ENCODE measurements at regions not wholly inside any gene's neighbourhood (a gene's known extent, or its start where the extent isn't known, plus 50 kb on each side); places are given as distances from the start of the nearest gene placed in this dataset.

- in situ Hi-C loops (cut with MboI; ENCODE audit: low sequenced_read_pairs, unreplicated experiment), result no loop called here
- DNase-seq (ENCODE audit: low spot score), result no peak
- no peak for TF ChIP-seq CTCF (IDR thresholded peaks at IDR 0.05; ENCODE audit: borderline replicate concordance, control extremely low read depth, extremely low read depth, insufficient read depth, missing control alignments)
Observed at GRCh38 chr15:96181217-96181616, 149.3 kb upstream of the NR2F2 start.

GRCh38 chr15:96181873-96182301, 148.6 kb upstream of the NR2F2 start:
- in situ Hi-C loops (cut with MboI; ENCODE audit: low sequenced_read_pairs, unreplicated experiment), result no loop called here
- TF ChIP-seq CTCF (IDR thresholded peaks at IDR 0.05; ENCODE audit: borderline replicate concordance, control extremely low read depth, extremely low read depth, insufficient read depth, missing control alignments), result no peak
- no peak for DNase-seq (ENCODE audit: low spot score)

- DNase-seq (ENCODE audit: low spot score), result no peak
- in situ Hi-C loops (cut with MboI; ENCODE audit: low sequenced_read_pairs, unreplicated experiment), result no loop called here
- no peak for TF ChIP-seq CTCF (IDR thresholded peaks at IDR 0.05; ENCODE audit: borderline replicate concordance, control extremely low read depth, extremely low read depth, insufficient read depth, missing control alignments)
Observed at GRCh38 chr15:96182736-96183513, 147.6 kb upstream of the NR2F2 start.

GRCh38 chr15:96183514-96183850, 147.0 kb upstream of the NR2F2 start:
- in situ Hi-C loops (cut with MboI; ENCODE audit: low sequenced_read_pairs, unreplicated experiment), result no loop called here

GRCh38 chr15:96183867-96184266, 146.6 kb upstream of the NR2F2 start:
- TF ChIP-seq CTCF (IDR thresholded peaks at IDR 0.05; ENCODE audit: borderline replicate concordance, control extremely low read depth, extremely low read depth, insufficient read depth, missing control alignments), result no peak
- DNase-seq (ENCODE audit: low spot score), result no peak
- in situ Hi-C loops (cut with MboI; ENCODE audit: low sequenced_read_pairs, unreplicated experiment), result no loop called here

More at GRCh38 chr15:96183514-96183850, 147.0 kb upstream of the NR2F2 start:
- no peak for TF ChIP-seq CTCF (IDR thresholded peaks at IDR 0.05; ENCODE audit: borderline replicate concordance, control extremely low read depth, extremely low read depth, insufficient read depth, missing control alignments)
- DNase-seq (ENCODE audit: low spot score), result no peak

GRCh38 chr15:96184297-96184696, 146.2 kb upstream of the NR2F2 start:
- in situ Hi-C loops (cut with MboI; ENCODE audit: low sequenced_read_pairs, unreplicated experiment), result no loop called here
- no peak for DNase-seq (ENCODE audit: low spot score)
- no peak for TF ChIP-seq CTCF (IDR thresholded peaks at IDR 0.05; ENCODE audit: borderline replicate concordance, control extremely low read depth, extremely low read depth, insufficient read depth, missing control alignments)
